ENCODE measurements at regions not wholly inside any gene's neighbourhood (a gene's known extent, or its start where the extent isn't known, plus 50 kb on each side); places are given as distances from the start of the nearest gene placed in this dataset.

DNA sequence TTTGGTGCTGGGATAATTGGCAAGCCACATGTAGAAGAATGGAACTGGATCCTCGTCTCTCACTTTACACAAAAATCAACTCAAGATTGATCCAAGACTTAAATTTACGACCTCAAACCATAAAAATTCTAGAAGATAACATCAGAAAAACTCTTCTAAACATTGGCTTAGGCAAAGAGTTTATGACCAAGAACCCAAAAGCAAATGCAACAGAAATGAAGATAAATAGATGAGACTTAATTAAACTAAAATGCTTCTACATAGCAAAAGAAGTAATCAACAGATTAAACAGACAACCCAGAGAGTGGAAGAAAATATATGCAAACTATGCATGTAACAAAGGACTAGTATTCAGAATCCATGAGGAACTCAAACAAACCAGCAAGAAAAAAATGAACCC, 80.1 kb downstream of the CLDN1 start:
- TF ChIP-seq, protein P1, sequence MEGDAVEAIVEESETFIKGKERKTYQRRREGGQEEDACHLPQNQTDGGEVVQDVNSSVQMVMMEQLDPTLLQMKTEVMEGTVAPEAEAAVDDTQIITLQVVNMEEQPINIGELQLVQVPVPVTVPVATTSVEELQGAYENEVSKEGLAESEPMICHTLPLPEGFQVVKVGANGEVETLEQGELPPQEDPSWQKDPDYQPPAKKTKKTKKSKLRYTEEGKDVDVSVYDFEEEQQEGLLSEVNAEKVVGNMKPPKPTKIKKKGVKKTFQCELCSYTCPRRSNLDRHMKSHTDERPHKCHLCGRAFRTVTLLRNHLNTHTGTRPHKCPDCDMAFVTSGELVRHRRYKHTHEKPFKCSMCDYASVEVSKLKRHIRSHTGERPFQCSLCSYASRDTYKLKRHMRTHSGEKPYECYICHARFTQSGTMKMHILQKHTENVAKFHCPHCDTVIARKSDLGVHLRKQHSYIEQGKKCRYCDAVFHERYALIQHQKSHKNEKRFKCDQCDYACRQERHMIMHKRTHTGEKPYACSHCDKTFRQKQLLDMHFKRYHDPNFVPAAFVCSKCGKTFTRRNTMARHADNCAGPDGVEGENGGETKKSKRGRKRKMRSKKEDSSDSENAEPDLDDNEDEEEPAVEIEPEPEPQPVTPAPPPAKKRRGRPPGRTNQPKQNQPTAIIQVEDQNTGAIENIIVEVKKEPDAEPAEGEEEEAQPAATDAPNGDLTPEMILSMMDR (conservative IDR thresholded peaks at IDR 0.05 in 1 of 2, IDR thresholded peaks at IDR 0.05 in 1 of 2; ENCODE audit: low read depth in 1 of 2, low read length in 2 of 2) = no peak
- TF ChIP-seq EZH2 (IDR thresholded peaks at IDR 0.05; ENCODE audit: low read length, missing control alignments) = no peak
